ENCODE measurements at regions not wholly inside any gene's neighbourhood (a gene's known extent, or its start where the extent isn't known, plus 50 kb on each side); places are given as distances from the start of the nearest gene placed in this dataset.

DNA sequence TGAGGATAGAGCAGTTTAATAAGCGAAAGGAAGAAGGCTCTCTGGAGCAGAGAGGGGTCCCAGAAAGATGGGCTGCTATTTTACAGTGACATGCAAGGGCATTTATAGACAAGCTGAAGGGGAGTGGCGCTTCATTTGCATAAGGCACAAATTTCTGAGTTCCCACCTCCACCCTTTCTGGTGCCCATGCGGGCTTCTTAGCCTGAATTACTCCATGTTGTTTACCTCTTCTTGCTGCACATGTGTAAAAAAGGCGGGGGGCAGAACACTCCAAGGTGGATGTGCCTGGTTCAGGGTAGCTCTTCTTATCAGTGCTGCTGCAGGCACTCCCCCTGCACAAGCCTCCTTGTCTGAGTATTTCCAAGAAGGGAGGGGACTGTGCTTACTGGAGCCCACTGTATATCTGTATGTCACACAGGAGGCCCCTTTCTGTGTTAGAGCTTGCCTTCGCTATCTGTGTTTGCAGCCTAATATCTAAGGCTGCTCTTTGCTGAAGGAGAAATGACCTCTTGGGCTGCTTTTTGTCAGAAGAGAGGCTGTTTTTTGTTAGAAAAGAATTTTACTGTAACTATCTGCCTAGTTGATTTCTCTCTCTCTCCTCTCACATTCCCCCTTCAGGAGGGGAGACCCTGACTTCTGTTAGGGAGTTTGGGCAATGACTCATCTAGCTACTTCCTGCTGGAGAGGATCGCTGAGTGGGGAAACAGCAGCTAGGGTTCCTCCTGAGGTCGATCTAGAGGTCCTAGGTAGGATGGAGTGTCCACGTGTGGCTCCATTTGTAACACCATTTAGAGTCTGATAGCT is 1057.0 kb upstream of the CNTN5 start:
- Histone ChIP-seq H3K4me2 (ENCODE audit: insufficient read depth, low read length) (peak overlapping the region; percentile 53), H3K9ac (ENCODE audit: insufficient read depth in 1 of 2, low read depth in 2 of 2, low read length in 2 of 2) (peak overlapping the region; percentile 45 to 68; a peak in 3 of 4 replicates), H3K4me3 (peak overlapping the region; percentile 7; the same call in 1 of the 2 replicates), H3K27ac (ENCODE audit: extremely low read depth, low read depth, low read length) (peak overlapping the region; percentile 98), H3K27me3 (ENCODE audit: control insufficient read depth in 2 of 2, insufficient read depth in 2 of 2, low read length in 2 of 2) (no peaks in the 10 kb centered on the region), H3K36me3 (ENCODE audit: control insufficient read depth, insufficient read depth, low read length) (peaks cover 18% of the 10 kb centered on the region), H3K79me2 (ENCODE audit: control insufficient read depth, insufficient read depth, low read length) (no peaks in the 10 kb centered on the region), H4K20me1 (replicated peaks; ENCODE audit: control insufficient read depth, insufficient read depth, low read length) (no peaks in the 10 kb centered on the region), H2AFZ (ENCODE audit: low read depth, low read length) (peak overlapping the region; percentile 88), H3K9me1 (ENCODE audit: control insufficient read depth, insufficient read depth, low read length) (no peaks in the 10 kb centered on the region), H3K9me3 (replicated peaks; ENCODE audit: control insufficient read depth, insufficient read depth, low read depth, low read length) (peaks cover 34% of the 10 kb centered on the region), H3K4me1 (replicated peaks in 1 of 2; ENCODE audit: control insufficient read depth in 2 of 2, insufficient read depth in 2 of 2, low read length in 2 of 2) (peaks cover 10 to 38% of the 10 kb centered on the region in 2 experiments; a peak in 3 of 5 replicates)
- intact Hi-C loops (cut with micrococcal nuclease) = loop anchor here (1.0 to 10.0 kb wide), 2 partner anchors 33 to 1051 kb away; no protein-coding TSS in a partner anchor
- WGBS (ENCODE audit: insufficient coverage, low coverage, missing lambda C conversion rate) = 8% methylated on average over 8 of the region's 8 CpGs
- BruUV-seq (replicated peaks) = no TSS peak
- peak; percentile 82 to 97 (median 85) for DNase-seq (ENCODE audit: extremely low read depth in 1 of 4, low spot score in 3 of 4)
- POLR2A ChIA-PET = interaction anchor here (1.0 kb wide), 1 partner anchor 11 kb away, joined by 4 read pairs; no protein-coding TSS in a partner anchor
- CTCF ChIA-PET (ENCODE audit: low intra/inter-chr PET ratio) = no interaction called here
- ATAC-seq = peak; percentile 95
- in situ Hi-C loops (cut with MboI) = no loop called here
- FAIRE-seq = peak; percentile 98
- no peak for TF ChIP-seq NR1H2 (CRISPR knock-in tag; IDR thresholded peaks at IDR 0.05)
- peak; percentile 98 for TF ChIP-seq BCL6 (CRISPR knock-in tag; IDR thresholded peaks at IDR 0.05)
- TF ChIP-seq ZNF3 (CRISPR knock-in tag; IDR thresholded peaks at IDR 0.05) = peak; percentile 39; the same call in 1 of the 2 replicates
- peak; percentile 94 for TF ChIP-seq KLF10 (CRISPR knock-in tag; IDR thresholded peaks at IDR 0.05)
- peak; percentile 93 for TF ChIP-seq ZBTB7A (IDR thresholded peaks at IDR 0.05; ENCODE audit: borderline replicate concordance, control insufficient read depth, low read depth, low read length)
- TF ChIP-seq, protein P1, sequence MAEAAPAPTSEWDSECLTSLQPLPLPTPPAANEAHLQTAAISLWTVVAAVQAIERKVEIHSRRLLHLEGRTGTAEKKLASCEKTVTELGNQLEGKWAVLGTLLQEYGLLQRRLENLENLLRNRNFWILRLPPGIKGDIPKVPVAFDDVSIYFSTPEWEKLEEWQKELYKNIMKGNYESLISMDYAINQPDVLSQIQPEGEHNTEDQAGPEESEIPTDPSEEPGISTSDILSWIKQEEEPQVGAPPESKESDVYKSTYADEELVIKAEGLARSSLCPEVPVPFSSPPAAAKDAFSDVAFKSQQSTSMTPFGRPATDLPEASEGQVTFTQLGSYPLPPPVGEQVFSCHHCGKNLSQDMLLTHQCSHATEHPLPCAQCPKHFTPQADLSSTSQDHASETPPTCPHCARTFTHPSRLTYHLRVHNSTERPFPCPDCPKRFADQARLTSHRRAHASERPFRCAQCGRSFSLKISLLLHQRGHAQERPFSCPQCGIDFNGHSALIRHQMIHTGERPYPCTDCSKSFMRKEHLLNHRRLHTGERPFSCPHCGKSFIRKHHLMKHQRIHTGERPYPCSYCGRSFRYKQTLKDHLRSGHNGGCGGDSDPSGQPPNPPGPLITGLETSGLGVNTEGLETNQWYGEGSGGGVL (CRISPR knock-in tag; IDR thresholded peaks at IDR 0.05) = peak; percentile 98
- peak; percentile 79; the same call in 1 of the 2 replicates for TF ChIP-seq E4F1 (CRISPR knock-in tag; IDR thresholded peaks at IDR 0.05; ENCODE audit: borderline replicate concordance)
- TF ChIP-seq RAD51 (IDR thresholded peaks at IDR 0.05; ENCODE audit: borderline replicate concordance, low read depth) = no peak
- no peak for TF ChIP-seq TFAP4 (CRISPR knock-in tag; IDR thresholded peaks at IDR 0.05; ENCODE audit: borderline replicate concordance)
- peak; percentile 77 for TF ChIP-seq ETV1 (tag; conservative IDR thresholded peaks at IDR 0.05; ENCODE audit: low read depth)
- TF ChIP-seq SRSF7 (optimal IDR thresholded peaks at IDR 0.05; ENCODE audit: low read depth, low read length) = no peak
- no peak for TF ChIP-seq SETDB1 (IDR thresholded peaks at IDR 0.05; ENCODE audit: low read length)
- TF ChIP-seq NONO (IDR thresholded peaks at IDR 0.05; ENCODE audit: low read depth in 2 of 2, low read length in 1 of 2) = peak in 1 of 2 experiments; percentile 73; a peak in 1 of 4 replicates
- TF ChIP-seq ZNF121 (CRISPR knock-in tag; conservative IDR thresholded peaks at IDR 0.05) = no peak

Measured in K562 (cell line).